ENCODE measurements at regions not wholly inside any gene's neighbourhood (a gene's known extent, or its start where the extent isn't known, plus 50 kb on each side); places are given as distances from the start of the nearest gene placed in this dataset.

DNA sequence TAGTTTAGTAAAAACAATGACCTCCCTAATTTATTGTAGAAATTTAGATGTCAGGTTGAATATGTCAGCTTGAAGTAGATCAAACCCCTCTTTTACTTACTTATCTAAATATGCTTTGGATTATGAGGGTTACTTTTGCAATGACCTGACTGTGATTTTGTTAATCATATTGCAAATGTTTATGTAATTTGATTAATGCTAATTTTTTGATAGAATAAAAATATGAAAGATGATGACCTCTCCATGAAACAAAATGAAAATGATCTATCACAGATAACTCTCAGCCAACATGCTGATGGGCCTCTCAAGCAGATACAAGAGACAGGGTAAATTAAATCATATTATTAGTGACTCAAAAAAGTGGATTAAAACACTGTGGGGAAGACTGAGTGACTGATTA lies 131.0 kb downstream of the CEP57L1 start:
- ChIA-PET POLR2A (interaction anchor here (1.1 kb wide), 1 partner anchor 10 kb away, joined by 3 read pairs; no protein-coding TSS in a partner anchor), CTCF (interaction anchor here (2.3 kb wide), 1 partner anchor 10 kb away, joined by 7 read pairs; no protein-coding TSS in a partner anchor)
- Mint-ChIP-seq H3K27ac (no peak overlapping the region), H3K9me3 (no peaks in the 10 kb centered on the region), H3K36me3 (ENCODE audit: low read depth) (no peaks in the 10 kb centered on the region), H3K4me1 (ENCODE audit: low read depth) (peaks cover 8% of the 10 kb centered on the region), H3K27me3 (no peaks in the 10 kb centered on the region), H3K4me3 (no peak overlapping the region)
- TF ChIP-seq, protein P1, sequence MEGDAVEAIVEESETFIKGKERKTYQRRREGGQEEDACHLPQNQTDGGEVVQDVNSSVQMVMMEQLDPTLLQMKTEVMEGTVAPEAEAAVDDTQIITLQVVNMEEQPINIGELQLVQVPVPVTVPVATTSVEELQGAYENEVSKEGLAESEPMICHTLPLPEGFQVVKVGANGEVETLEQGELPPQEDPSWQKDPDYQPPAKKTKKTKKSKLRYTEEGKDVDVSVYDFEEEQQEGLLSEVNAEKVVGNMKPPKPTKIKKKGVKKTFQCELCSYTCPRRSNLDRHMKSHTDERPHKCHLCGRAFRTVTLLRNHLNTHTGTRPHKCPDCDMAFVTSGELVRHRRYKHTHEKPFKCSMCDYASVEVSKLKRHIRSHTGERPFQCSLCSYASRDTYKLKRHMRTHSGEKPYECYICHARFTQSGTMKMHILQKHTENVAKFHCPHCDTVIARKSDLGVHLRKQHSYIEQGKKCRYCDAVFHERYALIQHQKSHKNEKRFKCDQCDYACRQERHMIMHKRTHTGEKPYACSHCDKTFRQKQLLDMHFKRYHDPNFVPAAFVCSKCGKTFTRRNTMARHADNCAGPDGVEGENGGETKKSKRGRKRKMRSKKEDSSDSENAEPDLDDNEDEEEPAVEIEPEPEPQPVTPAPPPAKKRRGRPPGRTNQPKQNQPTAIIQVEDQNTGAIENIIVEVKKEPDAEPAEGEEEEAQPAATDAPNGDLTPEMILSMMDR (IDR thresholded peaks at IDR 0.05): no peak
- DNase-seq: no peak
- intact Hi-C loops (cut with micrococcal nuclease): no loop called here
- no peak for ATAC-seq

DNA sequence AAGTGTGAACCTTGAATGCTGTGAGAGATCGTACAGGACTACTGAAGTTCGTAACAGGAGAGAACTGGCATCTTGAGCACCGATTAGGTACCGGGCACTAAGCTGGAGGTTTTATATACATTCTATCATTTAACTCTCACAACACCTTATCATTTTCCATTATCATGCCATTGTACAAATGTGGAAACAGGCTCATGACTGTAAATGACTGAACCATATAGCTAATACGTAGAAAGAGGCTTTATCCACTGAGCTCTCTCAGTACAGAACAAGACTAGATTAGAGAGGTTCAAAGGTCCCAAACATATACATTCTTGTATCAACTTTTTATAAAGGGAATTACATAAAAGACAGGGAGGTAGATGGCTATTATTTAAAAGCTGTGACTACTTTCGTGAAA lies 130.6 kb downstream of the CEP57L1 start:
- H3K9me3 Mint-ChIP-seq: no peaks in the 10 kb centered on the region
- ATAC-seq: no peak
- H3K4me1 Mint-ChIP-seq (ENCODE audit: low read depth): peaks cover 10% of the 10 kb centered on the region
- no peaks in the 10 kb centered on the region for H3K27me3 Mint-ChIP-seq
- intact Hi-C loops (cut with micrococcal nuclease): no loop called here
- no peak overlapping the region for H3K4me3 Mint-ChIP-seq
- DNase-seq: no peak
- POLR2A ChIA-PET: interaction anchor here (1.1 kb wide), 1 partner anchor 11 kb away, joined by 3 read pairs; no protein-coding TSS in a partner anchor
- no peaks in the 10 kb centered on the region for H3K36me3 Mint-ChIP-seq (ENCODE audit: low read depth)
- CTCF ChIA-PET: interaction anchor here (2.3 kb wide), 1 partner anchor 10 kb away, joined by 7 read pairs; no protein-coding TSS in a partner anchor
- TF ChIP-seq, protein P1 (IDR thresholded peaks at IDR 0.05): no peak
- H3K27ac Mint-ChIP-seq: no peak overlapping the region

DNA sequence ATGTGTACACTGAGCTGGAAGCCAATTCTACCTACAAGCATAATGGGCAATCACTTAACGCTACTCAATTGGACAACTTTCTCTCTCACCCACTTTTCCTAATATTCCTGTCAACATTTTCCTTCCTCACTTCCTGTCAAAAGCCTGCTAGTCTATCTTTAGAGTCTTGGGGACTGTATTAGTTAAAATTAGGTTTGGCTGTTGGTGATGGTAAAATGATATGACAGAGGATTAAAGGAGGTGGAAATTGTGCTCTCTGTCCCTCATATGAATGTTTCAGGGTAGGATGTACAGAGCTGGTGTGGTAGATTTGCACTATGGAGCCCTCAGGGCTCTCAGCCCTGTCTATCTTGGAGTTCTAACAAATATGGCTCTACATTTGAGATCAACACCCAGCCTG lies 129.7 kb downstream of the CEP57L1 start:
- POLR2A ChIA-PET: interaction anchor here (0.6 to 1.1 kb wide), 2 partner anchors 12 to 554 kb away, joined by 3 read pairs; no protein-coding TSS in a partner anchor
- H3K9me3 Mint-ChIP-seq: no peaks in the 10 kb centered on the region
- H3K27ac Mint-ChIP-seq: no peak overlapping the region
- CTCF ChIA-PET: interaction anchor here (2.3 kb wide), 1 partner anchor 11 kb away, joined by 7 read pairs; no protein-coding TSS in a partner anchor
- DNase-seq (no peak), ATAC-seq (no peak)
- intact Hi-C loops (cut with micrococcal nuclease): no loop called here
- peaks cover 14% of the 10 kb centered on the region for H3K4me1 Mint-ChIP-seq (ENCODE audit: low read depth)
- no peaks in the 10 kb centered on the region for H3K27me3 Mint-ChIP-seq
- no peak overlapping the region for H3K4me3 Mint-ChIP-seq
- H3K36me3 Mint-ChIP-seq (ENCODE audit: low read depth): no peaks in the 10 kb centered on the region
- TF ChIP-seq, protein P1 (IDR thresholded peaks at IDR 0.05): no peak

DNA sequence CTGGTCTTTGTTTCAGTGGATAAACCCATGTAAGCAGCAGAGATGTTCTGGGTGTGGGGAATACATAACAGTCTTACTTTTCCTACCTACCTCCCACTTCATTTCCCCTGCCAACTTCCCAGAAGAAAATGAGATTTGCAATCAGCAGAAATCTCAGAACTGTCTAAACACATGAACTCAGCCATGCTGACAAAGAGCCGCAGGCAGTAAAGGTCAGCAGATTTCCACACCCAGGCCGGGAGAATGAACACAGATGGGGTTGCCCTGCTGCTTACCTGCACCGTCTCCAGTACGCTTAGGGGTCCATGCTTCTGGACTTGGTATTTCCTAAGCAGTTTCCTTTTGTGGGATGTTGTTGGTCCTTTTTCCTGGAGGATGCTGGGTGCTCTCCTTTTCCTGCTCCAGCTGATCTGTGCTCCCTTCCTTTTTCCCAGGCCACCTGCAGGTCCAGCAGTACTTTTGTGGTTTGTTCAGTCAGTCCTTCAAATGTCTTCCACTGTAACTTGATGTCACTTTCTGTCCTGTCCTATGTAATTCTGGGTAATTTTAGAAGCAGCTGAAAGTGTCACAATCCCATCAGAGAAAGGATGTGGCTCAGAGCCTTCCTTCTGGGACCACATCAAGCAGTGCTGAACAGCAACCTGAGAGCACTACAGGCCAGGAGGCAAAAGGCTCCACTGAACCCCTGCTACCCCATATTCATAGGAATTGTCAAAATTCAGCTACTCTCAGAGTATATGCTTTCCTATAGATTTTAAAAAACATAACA lies 129.0 kb downstream of the CEP57L1 start:
- ATAC-seq (peak; percentile 53), DNase-seq (peak; percentile 13)
- intact Hi-C loops (cut with micrococcal nuclease): no loop called here
- CTCF ChIA-PET: interaction anchor here (2.3 kb wide), 1 partner anchor 12 kb away, joined by 7 read pairs; no protein-coding TSS in a partner anchor
- Mint-ChIP-seq H3K27me3 (no peaks in the 10 kb centered on the region), H3K36me3 (ENCODE audit: low read depth) (no peaks in the 10 kb centered on the region), H3K9me3 (no peaks in the 10 kb centered on the region), H3K27ac (no peak overlapping the region), H3K4me3 (no peak overlapping the region), H3K4me1 (ENCODE audit: low read depth) (peaks cover 14% of the 10 kb centered on the region)
- TF ChIP-seq, protein P1 (IDR thresholded peaks at IDR 0.05): no peak
- POLR2A ChIA-PET: no interaction called here

DNA sequence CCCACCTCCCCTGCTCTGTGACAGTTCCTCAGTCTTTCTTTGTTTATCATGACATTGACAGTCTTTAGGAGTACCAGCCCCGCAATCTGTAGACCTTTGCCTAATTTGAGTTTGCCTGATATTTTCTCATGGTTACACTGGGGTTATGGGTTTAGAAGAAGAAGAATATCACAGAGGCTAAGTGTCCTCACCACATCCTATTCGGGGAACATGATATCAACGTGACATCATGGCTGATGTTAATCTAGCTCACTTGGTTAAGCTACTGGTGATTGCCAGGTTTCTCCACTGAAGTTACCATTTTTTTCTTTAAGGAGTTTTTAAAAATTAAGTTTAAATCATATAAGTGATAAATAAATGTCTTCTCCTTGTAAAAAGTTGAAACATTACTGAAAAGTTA lies 127.5 kb downstream of the CEP57L1 start:
- ChIA-PET POLR2A (no interaction called here), CTCF (no interaction called here)
- H3K27me3 Mint-ChIP-seq: peaks cover 5% of the 10 kb centered on the region
- H3K36me3 Mint-ChIP-seq (ENCODE audit: low read depth): no peaks in the 10 kb centered on the region
- TF ChIP-seq, protein P1 (IDR thresholded peaks at IDR 0.05): no peak
- ATAC-seq (no peak), DNase-seq (no peak)
- no peaks in the 10 kb centered on the region for H3K9me3 Mint-ChIP-seq
- no peak overlapping the region for H3K4me3 Mint-ChIP-seq
- H3K27ac Mint-ChIP-seq: no peak overlapping the region
- peaks cover 14% of the 10 kb centered on the region for H3K4me1 Mint-ChIP-seq (ENCODE audit: low read depth)
- intact Hi-C loops (cut with micrococcal nuclease): no loop called here

All from activated CD8-positive, alpha-beta T cell treated with anti-CD3 and anti-CD28 coated beads for 36 hours (primary cell).